Activated B cell treated with CpG ODN at 0.5 μM for 24 hours (primary cell): ENCODE measurements at regions not wholly inside any gene's neighbourhood (a gene's known extent, or its start where the extent isn't known, plus 50 kb on each side); places are given as distances from the start of the nearest gene placed in this dataset.

Experiments
- ATAC-seq: fragments of 200-7000 bp; cut with Tn5 transposase; one replicate; pipeline ENCODE4 v1.10.0; 2021; ENCODE audit warnings: low read depth, mild to moderate bottlenecking, moderate library complexity
- CTCF ChIA-PET: fragments of 350-600 bp; sonication (Branson Sonifier 250); formaldehyde crosslinking; loops from one replicate; lab custom pipeline; 2021; ENCODE audit warnings: antibody characterized with exemption; lab: Charles Lee
- POLR2A ChIA-PET: fragments of 350-600 bp; sonication (Branson Sonifier 250); formaldehyde crosslinking; loops from one replicate; lab custom pipeline; 2021; ENCODE audit warnings: antibody characterized with exemption; lab: Charles Lee
- DNase-seq: peaks from one replicate; pipeline ENCODE4 v3.0.0; 2022
- H3K27ac Mint-ChIP-seq: one replicate; pipeline ENCODE4 v1.8.0; 2020; ENCODE audit warnings: mixed read lengths
- H3K27me3 Mint-ChIP-seq: one replicate; pipeline ENCODE4 v1.8.0; 2021; ENCODE audit warnings: mixed read lengths
- H3K36me3 Mint-ChIP-seq: one replicate; pipeline ENCODE4 v1.8.0; 2021; ENCODE audit warnings: low read depth, mixed read lengths
- H3K4me1 Mint-ChIP-seq: one replicate; pipeline ENCODE4 v1.8.0; 2021; ENCODE audit warnings: mixed read lengths
- H3K4me3 Mint-ChIP-seq: one replicate; pipeline ENCODE4 v1.8.0; 2020; ENCODE audit warnings: mild to moderate bottlenecking, mixed read lengths
- H3K9me3 Mint-ChIP-seq: one replicate; pipeline ENCODE4 v1.8.0; 2020; ENCODE audit warnings: mixed read lengths
- CTCF ChIP-seq: fragments of 200-600 bp; IDR thresholded peaks from one replicate; pipeline ENCODE4 v1.8.0; 2022; ENCODE audit warnings: antibody characterized with exemption, mild to moderate bottlenecking
- intact Hi-C: fragments of 100-400 bp; cut with micrococcal nuclease; formaldehyde crosslinking; loops from one replicate; pipeline ENCODE4 v1.15.1; 2024

DNA sequence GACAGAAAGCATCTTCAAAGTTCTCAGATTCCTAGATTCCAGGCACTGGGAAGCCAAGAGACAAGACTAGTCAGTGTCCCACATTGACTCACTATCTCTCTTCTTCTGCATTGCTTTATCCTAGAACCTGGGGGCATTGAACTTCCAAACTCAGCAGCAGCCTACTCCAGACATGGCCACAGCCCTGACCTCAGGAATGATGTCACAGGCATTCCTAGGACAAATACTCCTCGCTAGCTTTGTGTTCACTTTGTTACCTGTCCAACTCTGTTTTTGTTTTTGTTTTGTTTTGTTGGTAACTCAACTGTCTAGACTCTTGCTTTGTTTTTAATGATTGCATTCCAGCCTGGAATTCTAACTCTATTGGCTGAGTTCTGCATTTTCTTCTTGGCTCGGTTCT is 449.3 kb upstream of the SPHKAP start:
- intact Hi-C loops = no loop called here
- H3K36me3 Mint-ChIP-seq = no peaks in the 10 kb centered on the region
- DNase-seq = no peak
- no peaks in the 10 kb centered on the region for H3K9me3 Mint-ChIP-seq
- CTCF ChIA-PET = no interaction called here
- TF ChIP-seq CTCF = no peak
- no peak overlapping the region for H3K4me3 Mint-ChIP-seq
- no peak overlapping the region for H3K27ac Mint-ChIP-seq
- no peaks in the 10 kb centered on the region for H3K27me3 Mint-ChIP-seq
- ATAC-seq = no peak
- H3K4me1 Mint-ChIP-seq = no peaks in the 10 kb centered on the region
- POLR2A ChIA-PET = no interaction called here

- no peaks in the 10 kb centered on the region for H3K36me3 Mint-ChIP-seq
- no peaks in the 10 kb centered on the region for H3K27me3 Mint-ChIP-seq
- ChIA-PET CTCF (no interaction called here), POLR2A (no interaction called here)
- ATAC-seq = no peak
- no peak for DNase-seq
- H3K9me3 Mint-ChIP-seq = no peaks in the 10 kb centered on the region
- no peak overlapping the region for H3K27ac Mint-ChIP-seq
- TF ChIP-seq CTCF = no peak
- no peaks in the 10 kb centered on the region for H3K4me1 Mint-ChIP-seq
- no peak overlapping the region for H3K4me3 Mint-ChIP-seq
- intact Hi-C loops = no loop called here
These were observed 447.8 kb upstream of the SPHKAP start for GRCh38 chr2:228629251-228629650.

GRCh38 chr2:228628682-228629081 is 447.2 kb upstream of the SPHKAP start:
- ATAC-seq = no peak
- H3K36me3 Mint-ChIP-seq = no peaks in the 10 kb centered on the region
- TF ChIP-seq CTCF = no peak
- CTCF ChIA-PET = no interaction called here
- no peak overlapping the region for H3K4me3 Mint-ChIP-seq
- DNase-seq = no peak
- no peaks in the 10 kb centered on the region for H3K27me3 Mint-ChIP-seq
- intact Hi-C loops = no loop called here
- no peak overlapping the region for H3K27ac Mint-ChIP-seq
- no peaks in the 10 kb centered on the region for H3K4me1 Mint-ChIP-seq
- H3K9me3 Mint-ChIP-seq = no peaks in the 10 kb centered on the region
- POLR2A ChIA-PET = no interaction called here

GRCh38 chr2:228627510-228627909 is 446.0 kb upstream of the SPHKAP start:
- Mint-ChIP-seq H3K4me3 (no peak overlapping the region), H3K27me3 (no peaks in the 10 kb centered on the region), H3K27ac (no peak overlapping the region), H3K4me1 (no peaks in the 10 kb centered on the region), H3K9me3 (no peaks in the 10 kb centered on the region), H3K36me3 (no peaks in the 10 kb centered on the region)
- intact Hi-C loops = no loop called here
- no peak for DNase-seq
- ChIA-PET POLR2A (no interaction called here), CTCF (no interaction called here)
- TF ChIP-seq CTCF = no peak
- ATAC-seq = no peak

- intact Hi-C loops = no loop called here
- DNase-seq (no peak), ATAC-seq (no peak)
- Mint-ChIP-seq H3K27ac (no peak overlapping the region), H3K27me3 (no peaks in the 10 kb centered on the region), H3K4me1 (no peaks in the 10 kb centered on the region), H3K4me3 (no peak overlapping the region), H3K36me3 (no peaks in the 10 kb centered on the region), H3K9me3 (no peaks in the 10 kb centered on the region)
- TF ChIP-seq CTCF = no peak
- POLR2A ChIA-PET = no interaction called here
- CTCF ChIA-PET = no interaction called here
These were observed 444.0 kb upstream of the SPHKAP start for GRCh38 chr2:228625481-228625880.
